Nucleus accumbens (tissue), 56 donors: ENCODE measurements at regions not wholly inside any gene's neighbourhood (a gene's known extent, or its start where the extent isn't known, plus 50 kb on each side); places are given as distances from the start of the nearest gene placed in this dataset.

ENCODE experiments used
- DNase-seq, 56 donors: peaks; one replicate each; lab custom pipeline; 2025; lab: John Stamatoyannopoulos, UW

DNA sequence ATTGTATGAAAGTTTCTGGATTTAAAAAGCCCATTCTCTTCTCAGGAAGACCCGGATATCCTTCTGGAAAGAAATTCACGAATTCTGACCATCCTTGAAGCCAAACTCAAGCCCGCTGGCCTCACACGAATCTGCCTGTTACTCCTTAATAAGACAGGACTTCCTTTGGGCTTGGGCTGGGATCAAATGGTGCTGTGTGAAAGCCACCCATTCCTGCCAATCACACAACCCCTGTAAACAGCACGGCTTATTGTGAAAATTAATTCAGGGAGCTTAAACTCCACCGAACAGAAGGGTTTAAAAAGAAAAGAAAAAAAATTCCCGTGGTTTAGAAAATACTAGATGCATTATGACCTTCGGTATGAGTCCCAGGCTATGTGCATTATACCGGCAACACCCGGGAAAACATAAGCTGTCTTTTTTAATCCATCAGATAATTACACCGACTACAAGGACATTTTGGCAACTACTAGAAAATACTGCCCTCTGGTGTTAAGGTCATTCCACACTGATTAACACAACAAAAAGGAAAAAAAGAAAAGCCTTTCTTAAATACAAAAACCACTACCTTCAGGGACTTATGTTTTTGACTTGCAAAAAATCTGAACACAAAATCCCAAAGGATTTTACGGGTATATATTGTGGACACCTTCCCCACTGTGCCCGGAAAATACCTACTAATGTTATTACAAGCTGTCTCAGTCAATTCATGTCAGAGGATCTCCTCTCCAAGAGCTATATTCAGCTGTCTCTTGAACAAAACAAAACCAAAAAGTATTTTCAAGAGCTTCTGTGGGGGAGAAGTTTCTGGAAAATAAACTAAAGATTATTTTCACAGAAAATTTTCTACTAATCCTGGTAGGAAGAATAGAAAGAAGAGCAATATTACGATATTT lies 76.0 kb upstream of the LSM14A start:
- DNase-seq, result peak in 6 of 56 donors; percentile 1 to 14 (median 6)

GRCh38 chr19:34104096-34104495 lies 68.2 kb upstream of the LSM14A start:
- no peak for DNase-seq

GRCh38 chr19:34104557-34104956 lies 67.7 kb upstream of the LSM14A start:
- DNase-seq, result no peak

GRCh38 chr19:34109596-34109995 lies 62.7 kb upstream of the LSM14A start:
- no peak for DNase-seq

DNA sequence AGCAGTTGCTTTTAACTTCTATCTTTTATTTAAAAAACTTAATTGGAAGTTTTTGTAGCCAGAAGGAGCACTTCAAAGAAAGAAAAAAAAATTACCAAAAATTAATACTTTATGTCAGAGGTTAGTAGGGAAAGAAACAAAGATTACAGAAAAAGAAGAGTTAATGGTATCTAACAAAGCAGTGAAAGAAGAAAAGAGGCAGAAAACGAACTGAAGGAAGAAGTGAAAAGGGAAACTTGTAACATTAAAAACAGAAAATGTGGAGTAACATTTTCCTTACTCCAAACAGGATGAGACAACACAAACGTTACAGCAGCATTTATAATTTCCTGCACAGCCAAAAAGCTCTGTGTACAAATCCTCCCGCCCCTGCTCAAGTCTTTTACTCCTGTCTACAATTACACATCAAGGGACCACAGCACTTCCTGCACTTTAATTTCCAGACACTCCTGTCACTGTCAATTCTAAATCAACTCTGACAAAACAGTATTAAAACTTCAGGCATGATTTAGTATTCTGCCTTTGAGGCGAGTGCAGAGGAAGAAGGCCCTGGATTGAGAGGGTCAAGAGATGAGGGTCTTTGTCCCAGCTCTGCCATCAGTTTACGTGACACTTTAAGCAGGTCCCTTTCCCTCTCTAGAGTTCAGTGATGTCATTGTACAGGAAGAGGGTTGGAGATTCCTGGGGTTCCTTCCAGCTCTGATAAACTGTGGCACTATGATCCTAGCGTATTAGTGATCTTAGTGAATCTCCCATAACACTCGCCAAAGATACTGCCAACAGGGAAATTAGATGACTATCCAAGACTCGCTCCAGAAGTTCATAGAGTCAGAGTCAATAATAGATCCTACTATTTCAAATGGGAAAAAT lies 53.2 kb upstream of the LSM14A start:
- no peak for DNase-seq

GRCh38 chr19:34120141-34120540 lies 52.2 kb upstream of the LSM14A start:
- DNase-seq, result no peak

GRCh38 chr19:34120846-34121639 lies 51.3 kb upstream of the LSM14A start:
- peak in 3 of 56 donors; percentile 1 to 18 (median 6) for DNase-seq
